H9 (cell line): ENCODE measurements at regions not wholly inside any gene's neighbourhood (a gene's known extent, or its start where the extent isn't known, plus 50 kb on each side); places are given as distances from the start of the nearest gene placed in this dataset.

Experiments used
- DNase-seq: peaks from one replicate; pipeline ENCODE4 v3.0.0-alpha.2; 2017
- H2AFZ ChIP-seq: one replicate; pipeline ENCODE4 v1.6.1; 2013; ENCODE audit warnings: mild to moderate bottlenecking, low read length, control low read depth, moderate library complexity
- H2AK5ac ChIP-seq: 2 replicates; pipeline ENCODE4 v1.6.1; 2013; ENCODE audit warnings: low read length, control low read depth, mixed read lengths; ENCODE audit not compliant: insufficient read length
- H2BK120ac ChIP-seq: one replicate; pipeline ENCODE4 v1.6.1; 2013; ENCODE audit warnings: low read depth, mild to moderate bottlenecking, low read length, control low read depth, inconsistent platforms; ENCODE audit not compliant: poor library complexity, severe bottlenecking
- H2BK12ac ChIP-seq: 2 replicates; pipeline ENCODE4 v1.6.1; 2013; ENCODE audit warnings: low read length, control low read depth, mixed read lengths, low read depth; ENCODE audit not compliant: insufficient read length
- H2BK15ac ChIP-seq: 2 replicates; pipeline ENCODE4 v1.6.1; 2013; ENCODE audit warnings: low read depth, low read length, control low read depth
- H2BK20ac ChIP-seq: one replicate; pipeline ENCODE4 v1.6.1; 2013; ENCODE audit warnings: low read depth, mild to moderate bottlenecking, low read length, control low read depth, inconsistent platforms; ENCODE audit not compliant: poor library complexity, severe bottlenecking
- H2BK5ac ChIP-seq: 2 replicates; pipeline ENCODE4 v1.6.1; 2013; ENCODE audit warnings: low read length, control low read depth, mixed read lengths; ENCODE audit not compliant: insufficient read length
- H3K14ac ChIP-seq: 2 replicates; pipeline ENCODE4 v1.6.1; 2013; ENCODE audit warnings: low read length, control low read depth; ENCODE audit not compliant: insufficient read depth
- H3K18ac ChIP-seq: 2 replicates; pipeline ENCODE4 v1.6.1; 2013; ENCODE audit warnings: low read depth, mild to moderate bottlenecking, mixed read lengths, low read length, control low read depth; ENCODE audit not compliant: insufficient read length
- H3K23ac ChIP-seq: 2 replicates; pipeline ENCODE4 v1.6.1; 2013; ENCODE audit warnings: low read length, control low read depth, mixed read lengths, low read depth; ENCODE audit not compliant: insufficient read length
- H3K23me2 ChIP-seq: 2 replicates; pipeline ENCODE4 v1.6.1; 2013; ENCODE audit warnings: low read depth, mild to moderate bottlenecking, mixed read lengths, low read length, control low read depth; ENCODE audit not compliant: insufficient read length, poor library complexity, severe bottlenecking
- H3K27ac ChIP-seq: 2 replicates; pipeline ENCODE4 v1.5.1; 2013; ENCODE audit warnings: low read length, control low read depth, mixed read lengths, low read depth; ENCODE audit not compliant: insufficient read length
- H3K27me3 ChIP-seq: 2 replicates; pipeline ENCODE4 v1.6.1; 2013; ENCODE audit warnings: low read length, control low read depth, inconsistent platforms; ENCODE audit not compliant: insufficient read depth
- H3K4ac ChIP-seq: 2 replicates; pipeline ENCODE4 v1.6.1; 2013; ENCODE audit warnings: low read depth, mild to moderate bottlenecking, control low read depth, inconsistent platforms, low read length, moderate library complexity
- H3K4me1 ChIP-seq: 2 replicates; pipeline ENCODE4 v1.6.1; 2013; ENCODE audit warnings: low read length, control low read depth, inconsistent platforms; ENCODE audit not compliant: insufficient read depth
- H3K4me2 ChIP-seq: 2 replicates; pipeline ENCODE4 v1.6.1; 2013; ENCODE audit warnings: low read length, control low read depth, mixed read lengths; ENCODE audit not compliant: insufficient read length, insufficient read depth
- H3K56ac ChIP-seq: 2 replicates; pipeline ENCODE4 v1.6.1; 2013; ENCODE audit warnings: low read depth, mild to moderate bottlenecking, mixed read lengths, low read length, control low read depth; ENCODE audit not compliant: insufficient read length
- H3K79me1 ChIP-seq: 2 replicates; pipeline ENCODE4 v1.6.1; 2013; ENCODE audit warnings: low read depth, mild to moderate bottlenecking, moderate library complexity, low read length, control low read depth, inconsistent platforms; ENCODE audit not compliant: insufficient read depth, poor library complexity, severe bottlenecking
- H3K79me2 ChIP-seq: 2 replicates; pipeline ENCODE4 v1.6.1; 2013; ENCODE audit warnings: low read length, control low read depth, inconsistent platforms; ENCODE audit not compliant: insufficient read depth
- H3K9ac ChIP-seq: 2 replicates; pipeline ENCODE4 v1.6.1; 2013; ENCODE audit warnings: low read length, control low read depth, mixed read lengths; ENCODE audit not compliant: insufficient read length; ENCODE audit errors: extremely low read depth
- H3K9me3 ChIP-seq: one replicate; pipeline ENCODE4 v1.6.1; 2013; ENCODE audit warnings: low read depth, low read length, inconsistent platforms; ENCODE audit not compliant: control insufficient read depth
- H3T11ph ChIP-seq: one replicate; pipeline ENCODE4 v1.6.1; 2013; ENCODE audit warnings: mild to moderate bottlenecking, low read length, control low read depth, inconsistent platforms
- H4K20me1 ChIP-seq: one replicate; pipeline ENCODE4 v1.6.1; 2013; ENCODE audit not compliant: control insufficient read depth, insufficient read length, insufficient read depth
- H4K5ac ChIP-seq: 2 replicates; pipeline ENCODE4 v1.6.1; 2013; ENCODE audit warnings: low read depth, mild to moderate bottlenecking, mixed read lengths, low read length, control low read depth; ENCODE audit not compliant: insufficient read length
- H4K8ac ChIP-seq: replicated peaks from 2 replicates; pipeline ENCODE4 v1.6.1; 2013; ENCODE audit warnings: low read length, control low read depth, mixed read lengths, low read depth; ENCODE audit not compliant: insufficient read length
- H4K91ac ChIP-seq: 2 replicates; pipeline ENCODE4 v1.6.1; 2013; ENCODE audit warnings: low read depth, mild to moderate bottlenecking, moderate library complexity, mixed read lengths, low read length, control low read depth; ENCODE audit not compliant: insufficient read length
- H3K27ac Mint-ChIP-seq, 3 experiments: 2 replicates in 2 of 3; 3 replicates in 1 of 3; pipeline ENCODE4 v1.8.0; 2020 to 2021; ENCODE audit warnings: mixed read lengths in 3 of 3, mild to moderate bottlenecking in 1 of 3, moderate library complexity in 1 of 3
- H3K27me3 Mint-ChIP-seq: 2 replicates; pipeline ENCODE4 v1.8.0; 2021; ENCODE audit warnings: low read depth, mild to moderate bottlenecking, moderate library complexity, mixed read lengths
- H3K36me3 Mint-ChIP-seq, 3 experiments: 2 replicates in 2 of 3; 3 replicates in 1 of 3; pipeline ENCODE4 v1.8.0; 2020 to 2021; ENCODE audit warnings: low read depth in 3 of 3, mixed read lengths in 3 of 3; ENCODE audit not compliant: insufficient read depth in 1 of 3
- H3K4me1 Mint-ChIP-seq, 2 experiments: 2 replicates each; pipeline ENCODE4 v1.8.0; 2020; ENCODE audit warnings: mixed read lengths in 2 of 2
- H3K4me3 Mint-ChIP-seq, 2 experiments: 2 replicates in 1 of 2; 3 replicates in 1 of 2; pipeline ENCODE4 v1.8.0; 2020 to 2021; ENCODE audit warnings: mild to moderate bottlenecking in 2 of 2, mixed read lengths in 2 of 2, moderate library complexity in 1 of 2
- H3K9me3 Mint-ChIP-seq, 2 experiments: 2 replicates in 1 of 2; 3 replicates in 1 of 2; pipeline ENCODE4 v1.8.0; 2020; ENCODE audit warnings: mild to moderate bottlenecking in 2 of 2, mixed read lengths in 2 of 2, moderate library complexity in 1 of 2
- CTCF ChIP-seq: fragments of 200-600 bp; sonication (generic); conservative IDR thresholded peaks from 3 replicates; pipeline ENCODE4 v1.8.0; 2021; ENCODE audit warnings: antibody characterized with exemption, mild to moderate bottlenecking
- WGBS: extraction: QIAGEN DNeasy Blood & Tissue Kit; methylation state at CpG from one replicate; pipeline ENCODE4 v1.1.7; 2013; ENCODE audit warnings: missing lambda C conversion rate, low lambda C conversion rate, mixed read lengths; ENCODE audit not compliant: insufficient read length; ENCODE audit errors: extremely low coverage; 5-methylcytosine and 5-hydroxymethylcytosine counted together

- Mint-ChIP-seq H3K4me3 (no peak overlapping the region), H3K27ac (no peak overlapping the region)
- H3K4ac ChIP-seq, result no peak overlapping the region
Measured at GRCh38 chr13:88866195-88866594, 1195.0 kb downstream of the SLITRK5 start.

More at GRCh38 chr13:88866195-88866594, 1195.0 kb downstream of the SLITRK5 start:
- Histone ChIP-seq H3K14ac (no peak overlapping the region), H3K27me3 (no peaks in the 10 kb centered on the region), H3K79me1 (no peaks in the 10 kb centered on the region), H2BK12ac (no peak overlapping the region), H4K8ac (no peak overlapping the region), H3K18ac (no peak overlapping the region), H3K23me2 (no peaks in the 10 kb centered on the region), H3K4me2 (no peak overlapping the region), H3K9me3 (no peaks in the 10 kb centered on the region), H3K27ac (no peak overlapping the region), H3K4me1 (no peaks in the 10 kb centered on the region), H3T11ph (no peak overlapping the region), H3K23ac (no peak overlapping the region), H3K79me2 (no peaks in the 10 kb centered on the region), H4K20me1 (no peaks in the 10 kb centered on the region), H4K5ac (no peak overlapping the region), H2BK120ac (no peak overlapping the region), H2BK5ac (no peak overlapping the region), H2BK15ac (no peak overlapping the region), H2BK20ac (no peak overlapping the region), H2AFZ (no peak overlapping the region), H3K9ac (no peak overlapping the region), H2AK5ac (no peak overlapping the region), H3K56ac (no peak overlapping the region), H4K91ac (no peak overlapping the region)
- Mint-ChIP-seq H3K4me1 (0 out of 4 replicates have a peak, but pooled peaks cover 0 to 3% of the 10 kb centered on the region in 2 experiments), H3K9me3 (no peaks in the 10 kb centered on the region), H3K27me3 (no peaks in the 10 kb centered on the region), H3K36me3 (no peaks in the 10 kb centered on the region)
- no peak for DNase-seq
- 100% methylated on average over 3 of the region's 5 CpGs for WGBS
- no peak for TF ChIP-seq CTCF
